GM12873 (cell line): ENCODE measurements at regions not wholly inside any gene's neighbourhood (a gene's known extent, or its start where the extent isn't known, plus 50 kb on each side); places are given as distances from the start of the nearest gene placed in this dataset.

ENCODE experiments used
- TF ChIP-seq, protein P1 (sequence below): IDR thresholded peaks from 2 replicates; pipeline ENCODE4 v1.5.1; 2012; ENCODE audit warnings: low read depth, mild to moderate bottlenecking, moderate library complexity, low read length, control low read depth; ENCODE audit not compliant: insufficient read depth; ENCODE audit errors: missing control alignments

- TF ChIP-seq, protein P1, sequence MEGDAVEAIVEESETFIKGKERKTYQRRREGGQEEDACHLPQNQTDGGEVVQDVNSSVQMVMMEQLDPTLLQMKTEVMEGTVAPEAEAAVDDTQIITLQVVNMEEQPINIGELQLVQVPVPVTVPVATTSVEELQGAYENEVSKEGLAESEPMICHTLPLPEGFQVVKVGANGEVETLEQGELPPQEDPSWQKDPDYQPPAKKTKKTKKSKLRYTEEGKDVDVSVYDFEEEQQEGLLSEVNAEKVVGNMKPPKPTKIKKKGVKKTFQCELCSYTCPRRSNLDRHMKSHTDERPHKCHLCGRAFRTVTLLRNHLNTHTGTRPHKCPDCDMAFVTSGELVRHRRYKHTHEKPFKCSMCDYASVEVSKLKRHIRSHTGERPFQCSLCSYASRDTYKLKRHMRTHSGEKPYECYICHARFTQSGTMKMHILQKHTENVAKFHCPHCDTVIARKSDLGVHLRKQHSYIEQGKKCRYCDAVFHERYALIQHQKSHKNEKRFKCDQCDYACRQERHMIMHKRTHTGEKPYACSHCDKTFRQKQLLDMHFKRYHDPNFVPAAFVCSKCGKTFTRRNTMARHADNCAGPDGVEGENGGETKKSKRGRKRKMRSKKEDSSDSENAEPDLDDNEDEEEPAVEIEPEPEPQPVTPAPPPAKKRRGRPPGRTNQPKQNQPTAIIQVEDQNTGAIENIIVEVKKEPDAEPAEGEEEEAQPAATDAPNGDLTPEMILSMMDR: no peak
Observed at GRCh38 chr11:23471878-23472277, 611.6 kb upstream of the CCDC179 start.

GRCh38 chr11:23473782-23474181 lies 613.5 kb upstream of the CCDC179 start:
- TF ChIP-seq, protein P1: no peak

DNA sequence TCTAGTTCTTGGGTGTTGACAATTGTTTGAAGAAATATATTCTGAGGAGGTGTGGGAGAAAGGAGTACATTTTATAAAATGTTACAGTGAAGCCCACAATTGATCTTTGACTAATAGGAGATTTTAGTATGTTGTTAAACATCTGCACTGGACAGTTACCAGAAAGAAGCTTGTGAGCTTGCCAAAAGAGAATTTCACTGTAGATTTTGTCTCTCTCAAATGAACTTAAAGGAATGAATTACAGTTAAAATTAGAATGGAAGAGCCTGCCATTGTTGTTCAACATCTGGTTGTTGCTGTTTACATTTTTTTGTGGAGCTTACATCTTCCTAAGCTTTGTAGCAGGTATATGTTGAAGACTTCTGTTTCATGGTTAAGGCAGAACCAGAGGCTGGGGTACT lies 620.5 kb upstream of the CCDC179 start:
- TF ChIP-seq, protein P1: no peak

DNA sequence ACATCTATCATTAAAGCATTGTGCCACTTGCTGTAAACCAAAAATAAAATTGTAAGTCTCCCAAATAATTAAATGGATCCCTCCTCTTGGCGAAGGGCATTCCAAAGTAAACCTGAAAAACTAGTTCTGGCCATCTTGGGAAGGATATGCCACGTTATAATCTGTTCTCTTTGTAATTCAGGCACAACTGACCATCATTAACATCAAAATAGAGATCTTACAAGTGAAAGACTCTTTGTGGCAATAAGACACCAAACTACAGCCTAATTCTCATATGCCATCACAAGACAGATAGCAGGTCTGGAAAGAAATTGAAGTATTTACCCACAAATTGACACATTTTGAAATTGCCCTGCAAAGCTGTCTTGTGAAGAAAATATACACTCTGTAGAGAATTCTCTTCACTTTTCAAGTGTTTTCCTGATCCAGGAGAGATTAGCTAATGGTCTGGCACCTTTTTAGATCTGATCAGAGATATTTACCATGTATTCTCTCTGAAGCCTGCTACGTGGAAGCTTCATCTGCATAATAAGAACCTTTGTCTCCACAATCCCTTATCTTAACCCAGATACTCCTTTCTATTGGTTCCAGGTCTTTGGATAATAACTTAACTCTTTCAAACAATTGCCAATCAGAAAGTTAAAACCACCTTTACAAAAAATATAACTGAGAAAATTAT lies 630.4 kb upstream of the CCDC179 start:
- TF ChIP-seq, protein P1: no peak

GRCh38 chr11:23494981-23495380 lies 634.7 kb upstream of the CCDC179 start:
- TF ChIP-seq, protein P1: no peak

DNA sequence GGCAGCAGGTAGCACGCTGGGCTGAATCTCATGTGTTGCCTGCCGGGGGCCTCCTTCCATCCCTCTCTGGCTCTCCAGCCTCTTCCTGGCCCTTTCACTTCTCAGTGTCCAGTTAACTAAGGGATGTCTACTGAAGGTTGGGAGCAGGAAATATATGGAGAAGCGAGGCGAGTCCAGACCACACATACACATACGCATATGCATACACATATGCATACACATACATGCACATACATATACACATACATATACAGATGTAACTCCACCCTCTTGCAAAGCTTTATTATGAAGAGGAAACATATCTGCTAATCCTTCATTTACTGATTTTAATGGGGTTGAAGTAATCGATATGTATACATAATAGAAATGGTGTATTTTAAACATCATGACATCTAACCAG lies 636.1 kb upstream of the CCDC179 start:
- TF ChIP-seq, protein P1: no peak

DNA sequence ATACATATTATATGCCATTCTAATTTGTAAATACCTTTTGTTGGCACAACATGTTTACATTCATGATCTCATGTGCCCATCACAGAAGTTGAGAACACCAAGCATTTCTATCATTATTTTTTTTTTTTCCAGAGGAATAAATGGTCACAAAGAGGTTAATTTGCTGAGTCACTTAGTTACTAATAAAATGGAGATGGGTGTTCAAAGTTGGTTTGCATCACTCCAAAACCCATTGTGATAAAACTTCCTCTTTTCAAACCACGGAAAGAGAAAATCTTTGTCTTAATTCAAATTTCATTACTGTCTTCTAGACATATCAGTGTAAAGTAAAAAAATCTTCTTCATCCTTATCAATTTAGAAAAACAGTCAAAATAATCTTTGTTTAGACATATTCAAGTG lies 636.8 kb upstream of the CCDC179 start:
- TF ChIP-seq, protein P1: no peak

DNA sequence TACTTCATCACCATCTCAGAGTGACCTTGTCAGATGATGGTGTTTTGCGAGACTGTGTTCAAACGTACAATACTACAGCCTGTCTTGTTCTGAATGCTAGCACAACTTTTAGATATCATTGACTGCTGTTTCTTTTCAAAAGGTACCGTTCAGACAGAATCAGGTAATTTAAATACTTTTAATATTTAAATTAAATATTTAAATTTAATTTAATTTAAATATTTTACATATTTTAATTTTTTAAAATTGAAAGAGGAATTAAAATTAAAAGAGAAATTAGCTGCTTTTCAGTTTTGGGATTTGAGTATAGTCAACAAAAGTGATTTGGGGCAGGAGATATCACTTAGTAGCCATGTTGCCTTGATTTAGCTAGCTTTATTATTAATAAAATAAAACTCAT lies 642.1 kb upstream of the CCDC179 start:
- TF ChIP-seq, protein P1: no peak
